ENCODE measurements at regions not wholly inside any gene's neighbourhood (a gene's known extent, or its start where the extent isn't known, plus 50 kb on each side); places are given as distances from the start of the nearest gene placed in this dataset.

DNA sequence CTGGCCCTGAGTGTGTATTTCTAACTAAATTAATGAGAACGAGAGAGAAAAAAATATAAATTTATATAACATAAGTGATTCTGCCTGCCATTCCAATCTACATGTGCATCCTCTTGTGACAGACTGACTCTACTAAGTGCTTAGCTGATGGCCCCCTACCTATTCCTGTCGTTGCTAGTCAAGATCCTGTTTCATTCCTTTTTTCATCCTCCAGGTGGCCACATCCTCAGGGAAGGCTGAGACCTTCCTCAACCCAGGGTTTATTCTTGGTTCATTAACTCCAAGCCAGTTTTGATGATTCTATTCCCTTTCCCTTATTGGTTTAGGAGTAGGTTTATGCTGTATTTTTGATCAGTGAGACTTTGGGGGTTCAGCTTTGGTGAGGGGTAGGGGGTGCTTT, 201.3 kb downstream of the C9orf152 start:
- Histone ChIP-seq H3K4me3 (ENCODE audit: control extremely low read depth in 1 of 5, extremely low read depth in 1 of 5, insufficient read depth in 1 of 5, low read depth in 2 of 5, low read length in 4 of 5) (no peak overlapping the region), H3K4me1 (ENCODE audit: control insufficient read depth in 2 of 2, insufficient read depth in 2 of 2, low read length in 2 of 2) (peaks cover 15 to 35% of the 10 kb centered on the region in 2 donors), H3K79me2 (ENCODE audit: control insufficient read depth, insufficient read depth, low read length) (peaks cover 3% of the 10 kb centered on the region), H3K27me3 (replicated peaks in 1 of 4; ENCODE audit: control extremely low read depth in 1 of 4, control insufficient read depth in 3 of 4, insufficient read depth in 4 of 4, low read length in 3 of 4) (no peaks in the 10 kb centered on the region), H2AFZ (ENCODE audit: insufficient read depth, low read depth, low read length, poor library complexity, severe bottlenecking) (no peak overlapping the region), H3K9ac (ENCODE audit: low read length) (no peak overlapping the region), H3K36me3 (replicated peaks in 1 of 2; ENCODE audit: control extremely low read depth in 1 of 2, control insufficient read depth in 1 of 2, extremely low read depth in 1 of 2, insufficient read depth in 2 of 2, low read length in 1 of 2) (no peaks in the 10 kb centered on the region), H4K20me1 (ENCODE audit: control insufficient read depth, insufficient read depth, low read length, poor library complexity, severe bottlenecking) (no peaks in the 10 kb centered on the region), H3K27ac (ENCODE audit: low read length in 2 of 2) (no peak overlapping the region), H3K4me2 (replicated peaks; ENCODE audit: low read depth, low read length, poor library complexity, severe bottlenecking) (no peak overlapping the region), H3K9me3 (ENCODE audit: control extremely low read depth in 1 of 3, control insufficient read depth in 2 of 3, insufficient read depth in 1 of 3, low read length in 2 of 3) (peaks cover 0 to 8% (median 0%) of the 10 kb centered on the region in 3 donors)
- peaks cover 39% of the 10 kb centered on the region for H3K4me1 Mint-ChIP-seq
- no peak for TF ChIP-seq EZH2 (IDR thresholded peaks at IDR 0.05; ENCODE audit: borderline replicate concordance, insufficient read depth, low read depth, low read length, poor library complexity, severe bottlenecking)
- TF ChIP-seq, protein P1, sequence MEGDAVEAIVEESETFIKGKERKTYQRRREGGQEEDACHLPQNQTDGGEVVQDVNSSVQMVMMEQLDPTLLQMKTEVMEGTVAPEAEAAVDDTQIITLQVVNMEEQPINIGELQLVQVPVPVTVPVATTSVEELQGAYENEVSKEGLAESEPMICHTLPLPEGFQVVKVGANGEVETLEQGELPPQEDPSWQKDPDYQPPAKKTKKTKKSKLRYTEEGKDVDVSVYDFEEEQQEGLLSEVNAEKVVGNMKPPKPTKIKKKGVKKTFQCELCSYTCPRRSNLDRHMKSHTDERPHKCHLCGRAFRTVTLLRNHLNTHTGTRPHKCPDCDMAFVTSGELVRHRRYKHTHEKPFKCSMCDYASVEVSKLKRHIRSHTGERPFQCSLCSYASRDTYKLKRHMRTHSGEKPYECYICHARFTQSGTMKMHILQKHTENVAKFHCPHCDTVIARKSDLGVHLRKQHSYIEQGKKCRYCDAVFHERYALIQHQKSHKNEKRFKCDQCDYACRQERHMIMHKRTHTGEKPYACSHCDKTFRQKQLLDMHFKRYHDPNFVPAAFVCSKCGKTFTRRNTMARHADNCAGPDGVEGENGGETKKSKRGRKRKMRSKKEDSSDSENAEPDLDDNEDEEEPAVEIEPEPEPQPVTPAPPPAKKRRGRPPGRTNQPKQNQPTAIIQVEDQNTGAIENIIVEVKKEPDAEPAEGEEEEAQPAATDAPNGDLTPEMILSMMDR (IDR thresholded peaks at IDR 0.05), result no peak
- no CpG with 5 or more reads among the region's 2 CpGs for WGBS (ENCODE audit: insufficient coverage)
- no peaks in the 10 kb centered on the region for H3K27me3 Mint-ChIP-seq
- H3K27ac Mint-ChIP-seq, result peak overlapping the region; percentile 23
- ATAC-seq (ENCODE audit: low read depth) (no peak), DNase-seq (no peak)
- CTCF ChIA-PET, result interaction anchor here (1.1 to 1.5 kb wide), 3 partner anchors 21 to 51 kb away, joined by 3 to 5 read pairs (median 4); no protein-coding TSS in a partner anchor
- POLR2A ChIA-PET, result interaction anchor here (1.0 to 1.2 kb wide), 2 partner anchors 38 to 89 kb away, joined by 3 read pairs; no protein-coding TSS in a partner anchor
- H3K9me3 Mint-ChIP-seq (ENCODE audit: insufficient read depth), result no peaks in the 10 kb centered on the region
- intact Hi-C loops (cut with micrococcal nuclease), result loop anchor here (5.0 kb wide), 2 partner anchors 34 to 41 kb away; no protein-coding TSS in a partner anchor
- H3K4me3 Mint-ChIP-seq, result no peak overlapping the region

DNA sequence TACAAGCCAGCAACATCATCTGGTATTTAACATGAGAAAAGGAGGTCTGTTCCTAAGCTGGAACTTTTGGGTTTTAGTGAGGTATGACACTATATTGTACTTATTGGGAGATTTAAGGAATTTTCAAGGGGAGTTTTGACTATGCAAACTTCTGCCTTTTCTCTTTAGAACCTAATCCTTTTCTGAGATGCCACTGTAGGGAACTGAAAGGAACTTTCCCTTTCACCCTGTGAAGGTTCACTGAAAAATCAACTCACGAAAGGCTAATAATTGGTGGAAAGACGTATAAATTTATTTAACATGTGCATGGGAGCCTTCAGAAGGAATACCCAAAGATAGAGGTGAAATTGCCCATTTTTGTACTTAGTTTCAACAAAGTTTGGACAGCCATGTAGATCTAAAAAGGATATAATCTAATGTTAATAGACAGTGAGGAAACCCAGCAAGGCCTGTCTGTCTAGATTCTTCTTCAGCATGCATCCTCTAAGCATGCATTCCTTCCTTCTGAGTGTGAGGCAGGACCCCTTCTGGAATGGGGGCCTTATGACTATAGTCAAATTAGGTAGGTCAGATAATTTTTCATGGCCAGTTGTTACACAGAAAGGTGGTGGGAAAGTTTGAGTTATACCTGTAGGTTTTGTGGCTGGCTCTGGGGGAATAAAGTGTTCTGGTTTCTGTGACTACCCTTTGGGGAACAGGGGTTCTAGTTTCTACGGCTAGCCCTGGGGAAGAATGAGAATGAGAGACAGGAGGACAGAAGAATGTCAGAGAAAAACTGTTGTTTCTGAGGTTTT, 200.3 kb downstream of the C9orf152 start:
- H2AFZ ChIP-seq (ENCODE audit: insufficient read depth, low read depth, low read length, poor library complexity, severe bottlenecking), result peak overlapping the region; percentile 14
- H4K20me1 ChIP-seq (ENCODE audit: control insufficient read depth, insufficient read depth, low read length, poor library complexity, severe bottlenecking), result no peaks in the 10 kb centered on the region
- no peak overlapping the region for H3K4me3 Mint-ChIP-seq
- ATAC-seq (ENCODE audit: low read depth) (no peak), DNase-seq (no peak)
- intact Hi-C loops (cut with micrococcal nuclease), result loop anchor here (5.0 kb wide), 2 partner anchors 35 to 40 kb away; no protein-coding TSS in a partner anchor
- no peak overlapping the region for H3K4me3 ChIP-seq (ENCODE audit: control extremely low read depth in 1 of 5, extremely low read depth in 1 of 5, insufficient read depth in 1 of 5, low read depth in 2 of 5, low read length in 4 of 5)
- H3K27me3 Mint-ChIP-seq, result no peaks in the 10 kb centered on the region
- H3K79me2 ChIP-seq (ENCODE audit: control insufficient read depth, insufficient read depth, low read length), result peaks cover 3% of the 10 kb centered on the region
- TF ChIP-seq, protein P1 (IDR thresholded peaks at IDR 0.05), result no peak
- TF ChIP-seq EZH2 (IDR thresholded peaks at IDR 0.05; ENCODE audit: borderline replicate concordance, insufficient read depth, low read depth, low read length, poor library complexity, severe bottlenecking), result no peak
- 88% methylated on average over 1 of the region's 3 CpGs for WGBS (ENCODE audit: insufficient coverage)
- no peak overlapping the region for H3K9ac ChIP-seq (ENCODE audit: low read length)
- peaks cover 40% of the 10 kb centered on the region for H3K4me1 Mint-ChIP-seq
- H3K9me3 Mint-ChIP-seq (ENCODE audit: insufficient read depth), result no peaks in the 10 kb centered on the region
- H3K4me2 ChIP-seq (replicated peaks; ENCODE audit: low read depth, low read length, poor library complexity, severe bottlenecking), result no peak overlapping the region
- H3K4me1 ChIP-seq (ENCODE audit: control insufficient read depth in 2 of 2, insufficient read depth in 2 of 2, low read length in 2 of 2), result peaks cover 15 to 35% of the 10 kb centered on the region in 2 donors
- peak overlapping the region; percentile 39 for H3K27ac Mint-ChIP-seq
- no peaks in the 10 kb centered on the region for H3K36me3 ChIP-seq (replicated peaks in 1 of 2; ENCODE audit: control extremely low read depth in 1 of 2, control insufficient read depth in 1 of 2, extremely low read depth in 1 of 2, insufficient read depth in 2 of 2, low read length in 1 of 2)
- peaks cover 0 to 8% (median 0%) of the 10 kb centered on the region in 3 donors for H3K9me3 ChIP-seq (ENCODE audit: control extremely low read depth in 1 of 3, control insufficient read depth in 2 of 3, insufficient read depth in 1 of 3, low read length in 2 of 3)
- POLR2A ChIA-PET, result interaction anchor here (1.0 kb wide), 1 partner anchor 39 kb away, joined by 3 read pairs; no protein-coding TSS in a partner anchor
- H3K27ac ChIP-seq (ENCODE audit: low read length in 2 of 2), result no peak overlapping the region
- no peaks in the 10 kb centered on the region for H3K27me3 ChIP-seq (replicated peaks in 1 of 4; ENCODE audit: control extremely low read depth in 1 of 4, control insufficient read depth in 3 of 4, insufficient read depth in 4 of 4, low read length in 3 of 4)
- CTCF ChIA-PET, result interaction anchor here (1.5 kb wide), 1 partner anchor 40 kb away, joined by 5 read pairs; no protein-coding TSS in a partner anchor

Measured in B cell (primary cell).